ENCODE measurements at regions not wholly inside any gene's neighbourhood (a gene's known extent, or its start where the extent isn't known, plus 50 kb on each side); places are given as distances from the start of the nearest gene placed in this dataset.

DNA sequence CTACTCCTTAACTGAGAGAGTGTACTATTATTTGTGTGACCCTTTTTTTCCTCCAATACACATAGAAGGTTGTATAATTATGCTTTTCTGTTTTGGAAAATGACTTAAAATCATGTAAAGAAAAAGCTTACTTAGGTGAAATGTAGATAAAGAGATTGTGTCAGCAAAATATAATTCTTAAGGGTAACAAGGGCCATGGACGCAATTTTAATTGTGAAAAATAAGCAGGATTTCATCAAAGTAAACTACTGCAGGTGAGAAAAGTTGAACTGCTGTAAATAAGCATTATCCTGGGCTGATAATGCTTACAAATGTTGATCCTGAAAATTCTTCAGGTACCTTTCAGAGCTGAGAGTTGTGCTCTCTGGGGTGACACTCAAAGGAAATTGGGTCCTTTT lies 141.5 kb downstream of the RPIA start:
- no peak for DNase-seq (ENCODE audit: low read depth)

DNA sequence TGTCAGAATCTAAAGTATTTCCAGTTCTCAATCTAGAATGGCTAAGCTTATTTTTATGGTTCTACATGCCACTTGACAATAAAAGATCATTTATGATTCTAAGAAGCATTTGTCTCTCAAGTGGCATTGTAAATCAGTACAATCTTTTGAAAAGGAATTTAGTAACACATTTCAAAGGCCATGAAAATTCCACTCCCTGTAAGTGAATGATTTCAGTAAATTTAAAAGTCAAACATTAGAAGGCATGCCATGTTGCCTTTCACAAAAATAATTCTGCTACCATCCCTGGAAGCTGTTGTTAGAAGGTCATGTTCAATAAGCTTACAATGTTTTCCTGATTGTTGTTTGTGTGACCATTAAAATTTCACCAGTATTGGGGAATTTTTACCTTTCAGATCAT lies 142.9 kb downstream of the RPIA start:
- DNase-seq (ENCODE audit: low read depth) = no peak

DNA sequence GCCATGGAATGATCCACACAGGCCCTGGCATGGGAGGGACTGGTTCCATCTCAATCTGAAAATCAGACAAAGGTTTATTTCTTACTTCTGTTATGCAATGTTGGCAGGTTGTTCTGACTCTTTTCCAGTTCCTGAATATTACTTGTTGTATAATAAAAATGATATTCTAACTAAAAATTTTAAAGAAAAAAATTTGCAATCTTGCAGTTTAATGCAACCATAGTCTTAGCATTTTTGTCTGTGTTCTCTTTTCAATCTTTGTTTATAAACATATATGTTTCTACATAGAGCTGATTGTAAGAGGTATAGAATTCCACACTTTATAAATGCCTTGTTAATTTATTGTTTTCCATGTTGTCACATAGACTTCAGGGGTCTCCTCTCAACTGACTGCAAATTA lies 143.4 kb downstream of the RPIA start:
- no peak for DNase-seq (ENCODE audit: low read depth)

DNA sequence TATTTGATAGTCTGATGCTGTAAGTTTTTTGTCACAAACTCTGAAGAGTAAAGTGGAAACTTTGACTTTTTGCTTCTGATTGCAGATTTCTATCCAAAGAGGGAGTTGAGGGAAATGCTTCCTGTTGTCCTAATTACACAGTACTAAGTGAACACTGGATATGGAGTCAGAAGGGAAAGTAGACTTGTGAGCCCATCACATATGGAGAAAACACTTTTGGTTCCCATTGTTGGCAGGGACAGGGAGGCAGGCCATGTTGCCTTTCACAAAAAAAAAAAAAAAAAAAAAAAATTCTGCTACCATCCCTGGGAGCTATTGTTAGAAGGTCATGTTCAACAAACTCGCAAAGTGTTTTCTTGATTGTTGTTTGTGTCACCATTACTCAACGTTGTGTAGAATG lies 144.3 kb downstream of the RPIA start:
- no peak for DNase-seq (ENCODE audit: low read depth)

DNA sequence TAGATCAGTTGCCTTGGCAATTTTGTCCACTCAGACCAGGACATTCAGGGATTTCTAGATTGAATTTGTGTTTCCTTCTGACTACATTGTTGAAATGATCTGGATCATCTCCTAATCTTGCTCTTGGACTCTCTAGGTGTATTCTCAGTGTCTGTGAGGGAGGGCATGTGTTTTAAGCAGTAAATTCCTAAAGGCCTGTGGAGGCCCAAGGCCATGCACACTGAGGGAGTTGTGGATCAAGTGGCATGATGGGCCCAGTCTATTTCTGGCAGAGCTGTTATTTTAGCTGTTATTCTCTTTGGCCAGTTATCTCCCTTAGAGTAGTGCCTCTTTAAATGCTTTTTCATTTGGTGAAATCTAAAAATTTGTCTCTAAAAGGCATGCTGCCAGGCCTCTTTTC lies 144.9 kb downstream of the RPIA start:
- DNase-seq (ENCODE audit: low read depth) = no peak

DNA sequence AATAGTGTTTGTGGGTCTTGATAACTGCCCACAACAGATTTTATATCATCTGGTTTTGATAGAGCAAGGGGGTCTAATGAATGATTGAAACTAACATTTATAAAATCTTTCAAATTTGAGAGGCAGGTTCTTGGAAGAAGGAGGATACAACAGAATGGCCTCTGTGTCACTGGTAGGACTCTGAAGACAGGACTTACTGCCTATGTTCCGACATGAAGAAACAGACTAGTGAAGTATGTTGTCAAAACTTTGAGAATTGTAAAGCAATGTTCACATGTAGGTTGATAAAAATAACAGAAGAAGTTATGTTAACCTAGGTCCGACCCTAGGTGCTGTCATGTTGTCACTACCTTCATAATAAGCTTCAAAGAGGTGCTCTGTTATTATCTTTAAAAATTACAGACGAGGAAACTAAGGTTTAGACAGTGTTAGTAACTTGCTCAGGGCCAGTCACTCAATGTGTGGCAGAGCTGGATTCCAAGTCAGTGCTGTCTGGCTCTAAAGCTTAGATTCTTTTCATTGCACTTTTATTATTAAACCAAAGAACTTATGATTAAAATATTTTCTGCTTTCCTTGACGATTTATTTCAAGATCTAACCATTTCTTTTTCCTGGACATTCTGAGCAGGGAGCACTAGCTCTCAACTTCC lies 146.2 kb downstream of the RPIA start:
- DNase-seq (ENCODE audit: low read depth) = no peak

DNA sequence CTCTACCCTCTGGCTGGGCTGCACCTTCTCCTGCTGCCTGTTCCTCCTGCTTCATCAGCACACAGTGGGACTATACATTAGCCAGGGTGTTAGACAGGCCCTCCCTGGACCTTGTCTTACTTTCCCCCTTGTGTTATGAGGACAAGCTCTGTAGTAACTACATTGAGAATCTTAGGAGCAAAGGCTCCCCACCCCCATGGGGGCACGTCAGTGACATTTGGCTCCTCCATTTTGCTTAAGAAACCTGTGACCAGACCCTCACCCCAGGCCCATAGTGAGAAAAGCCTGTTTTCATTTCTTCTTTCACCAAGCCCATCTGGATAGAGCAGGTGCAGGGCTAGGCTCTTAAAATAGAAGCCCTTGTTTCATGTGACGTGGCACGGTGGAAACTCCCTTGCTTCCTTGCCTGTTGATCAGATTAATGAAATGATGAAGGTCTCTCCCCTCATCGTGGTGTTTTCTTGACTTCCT lies 146.7 kb downstream of the RPIA start:
- no peak for DNase-seq (ENCODE audit: low read depth)

DNA sequence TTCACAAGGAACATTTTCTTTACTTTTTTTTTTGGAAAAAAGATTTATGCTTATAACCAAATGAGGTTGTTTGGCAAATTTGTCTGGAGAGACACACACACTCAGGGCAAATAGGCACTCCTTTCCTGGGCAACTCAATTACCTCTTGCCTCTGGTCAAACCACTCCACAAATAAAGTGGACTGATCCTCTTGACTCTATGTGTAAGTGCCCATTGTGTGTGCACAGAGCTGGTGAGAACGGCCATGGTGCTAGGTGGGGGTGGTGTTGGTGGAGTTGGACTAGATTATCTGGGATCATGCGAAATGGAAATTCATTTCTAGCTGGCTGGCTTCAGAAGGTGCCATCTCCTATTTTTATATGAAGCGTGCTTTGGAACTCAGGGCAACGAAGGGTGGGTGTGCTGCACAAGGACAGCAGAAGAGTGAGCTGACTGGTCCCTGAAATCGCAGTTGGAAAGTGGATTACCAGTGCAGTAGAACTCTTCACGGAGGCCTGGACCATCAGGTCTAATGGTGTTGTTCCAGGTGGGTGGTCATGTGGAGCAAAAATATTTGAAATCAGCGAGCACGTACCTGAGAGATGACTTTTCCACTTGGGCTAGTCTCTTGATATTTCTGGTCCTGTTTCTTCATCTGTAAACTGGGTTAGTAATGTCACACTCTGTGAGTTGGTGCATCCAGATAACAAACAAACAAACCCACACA lies 149.9 kb downstream of the RPIA start:
- no peak for DNase-seq (ENCODE audit: low read depth)

DNA sequence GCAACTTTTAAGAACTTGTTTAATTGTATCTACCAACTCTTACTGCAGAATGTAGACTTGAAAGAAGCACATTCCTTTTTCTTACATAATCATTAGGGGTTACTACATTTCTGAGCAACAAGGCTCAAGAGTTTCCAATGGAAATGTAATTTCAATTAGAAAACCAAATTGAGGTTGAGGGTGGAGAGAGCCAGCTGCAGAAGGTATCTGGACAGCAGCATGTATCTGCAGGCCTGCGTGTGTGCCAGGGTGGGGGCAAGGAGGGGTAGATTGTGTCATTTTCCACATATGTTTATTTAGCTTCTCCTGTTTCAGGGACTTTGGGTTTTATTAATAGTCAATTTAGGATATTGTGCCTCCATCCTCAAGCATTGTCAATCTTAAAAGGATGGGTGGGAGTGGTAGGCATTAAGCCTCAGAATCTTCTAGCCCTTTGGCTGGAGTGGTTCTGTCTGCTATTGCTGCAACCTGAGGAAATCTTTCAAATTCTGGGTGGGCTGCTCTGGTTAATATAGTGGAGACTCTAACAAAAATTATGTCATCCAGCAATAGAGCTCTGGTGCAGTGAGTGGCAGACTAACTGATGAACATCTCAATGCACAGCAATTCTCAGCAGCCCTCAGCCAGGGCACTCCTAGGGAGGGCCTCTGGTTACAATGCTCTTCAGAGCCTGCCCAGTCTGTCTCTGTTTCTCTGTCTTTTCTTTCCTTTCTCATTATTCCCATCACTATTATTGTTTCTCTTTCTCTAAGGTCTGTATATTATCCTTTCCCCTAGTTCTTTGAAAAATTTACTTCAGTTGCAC lies 151.4 kb downstream of the RPIA start:
- no peak for DNase-seq (ENCODE audit: low read depth)

DNA sequence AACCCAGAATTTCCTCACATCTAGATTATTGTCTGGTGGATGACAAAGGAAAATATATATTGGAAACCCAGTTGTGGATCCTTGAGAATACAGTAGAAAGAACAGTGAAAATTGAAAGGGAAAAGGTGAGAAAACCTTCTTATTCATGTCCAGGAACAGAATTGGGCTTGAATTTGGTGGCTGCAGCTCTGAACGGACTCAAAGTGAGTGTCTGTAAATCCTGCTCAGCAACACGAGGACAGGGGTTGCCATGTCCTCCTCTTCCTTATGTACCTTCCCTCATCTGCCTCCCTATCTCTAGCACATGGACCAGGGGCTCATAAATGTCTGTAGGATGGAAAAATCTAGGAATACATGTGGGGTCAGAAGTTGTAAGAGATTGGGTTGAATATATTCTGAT lies 152.2 kb downstream of the RPIA start:
- DNase-seq (ENCODE audit: low read depth) = no peak

DNA sequence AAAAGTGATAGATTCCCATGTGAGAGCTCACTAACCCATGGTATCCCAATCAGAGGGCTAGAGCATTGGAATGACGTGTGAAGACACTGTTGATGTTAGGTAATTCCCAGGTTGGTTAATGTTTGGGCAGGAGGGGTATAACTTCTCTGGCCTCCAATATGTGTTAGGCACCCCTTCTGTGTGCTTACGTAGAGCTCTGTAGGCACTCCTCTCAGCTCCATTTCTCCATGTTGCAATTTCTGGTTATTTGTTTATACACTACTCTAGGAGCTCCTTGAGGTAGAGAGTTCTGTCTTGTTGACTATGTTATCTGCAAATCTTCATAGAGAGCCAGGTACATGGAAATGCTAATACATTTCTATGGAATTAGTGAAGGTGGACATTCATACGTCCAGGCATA lies 153.5 kb downstream of the RPIA start:
- DNase-seq (ENCODE audit: low read depth) = no peak

DNA sequence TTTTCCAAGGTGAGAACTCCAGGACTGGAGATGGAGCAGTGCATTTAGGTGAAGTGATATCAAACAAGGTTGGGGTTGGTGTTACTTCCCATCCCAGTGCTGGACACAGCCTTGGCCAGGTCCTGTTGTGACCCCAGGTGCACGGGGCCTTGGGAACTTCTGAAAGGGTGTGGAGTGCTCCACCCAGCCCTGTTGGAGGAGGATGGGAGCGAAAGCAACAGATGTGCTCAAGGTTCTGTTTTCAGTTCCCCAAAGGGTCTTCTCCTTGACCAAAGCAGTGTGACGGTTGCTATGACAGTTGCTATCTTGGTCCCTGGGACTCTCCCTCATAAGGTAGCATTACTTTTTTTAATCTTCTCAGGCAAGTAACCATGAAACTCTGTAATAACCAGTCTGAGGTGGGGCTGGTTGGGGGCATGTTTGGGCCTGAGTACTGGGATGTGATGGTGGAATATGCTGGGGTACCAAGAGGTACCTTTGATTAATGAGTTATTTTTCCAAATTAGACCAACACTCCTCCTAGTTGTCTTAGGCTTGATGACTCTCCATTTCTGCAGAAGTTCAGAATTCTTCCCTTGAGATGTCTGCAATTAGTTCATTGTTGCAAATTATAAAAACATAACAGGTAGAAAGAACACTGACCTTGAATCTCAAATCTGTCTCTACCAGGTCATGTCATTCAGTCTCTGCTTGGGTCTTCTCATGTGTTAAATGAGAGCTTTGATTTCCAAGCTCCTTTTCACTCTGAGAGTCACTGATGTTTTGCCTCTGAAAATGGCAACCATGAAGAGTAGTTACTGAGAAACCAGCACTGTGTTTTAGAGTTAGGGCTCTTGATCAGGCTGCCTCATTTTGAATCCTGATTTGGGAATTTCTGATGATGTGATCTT lies 154.5 kb downstream of the RPIA start:
- DNase-seq (ENCODE audit: low read depth) = no peak

DNA sequence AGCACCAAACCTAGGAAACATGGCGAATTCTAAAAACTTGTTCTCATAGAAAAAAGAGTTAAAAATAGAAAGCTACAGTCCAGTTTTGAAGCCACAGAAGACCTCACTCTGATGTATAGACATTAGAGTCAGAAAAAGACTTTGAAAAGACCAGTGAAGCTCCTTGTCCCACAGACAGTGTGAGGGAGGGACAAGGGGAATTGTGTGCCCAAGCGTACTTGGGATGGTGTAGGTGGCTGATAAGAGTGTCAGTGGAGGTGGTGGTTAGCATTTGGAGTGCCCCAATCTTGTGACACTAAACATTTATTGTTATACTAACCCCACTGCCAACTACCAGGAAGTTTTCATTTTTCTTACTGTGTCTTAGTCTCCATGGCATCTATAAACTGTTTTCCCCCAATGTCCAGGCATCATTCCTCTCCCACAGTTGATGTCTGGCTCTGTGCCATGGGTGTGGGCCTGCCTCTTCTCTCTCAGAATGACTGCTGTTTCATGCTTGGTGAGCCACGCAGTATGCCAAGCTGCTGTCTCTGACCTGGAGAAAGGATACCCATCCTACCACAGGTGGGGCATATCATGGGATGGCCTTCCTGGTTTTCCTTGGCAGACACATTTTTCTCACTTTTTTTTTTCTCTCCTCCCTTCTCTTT lies 161.4 kb downstream of the RPIA start:
- no peak for DNase-seq (ENCODE audit: low read depth)

DNA sequence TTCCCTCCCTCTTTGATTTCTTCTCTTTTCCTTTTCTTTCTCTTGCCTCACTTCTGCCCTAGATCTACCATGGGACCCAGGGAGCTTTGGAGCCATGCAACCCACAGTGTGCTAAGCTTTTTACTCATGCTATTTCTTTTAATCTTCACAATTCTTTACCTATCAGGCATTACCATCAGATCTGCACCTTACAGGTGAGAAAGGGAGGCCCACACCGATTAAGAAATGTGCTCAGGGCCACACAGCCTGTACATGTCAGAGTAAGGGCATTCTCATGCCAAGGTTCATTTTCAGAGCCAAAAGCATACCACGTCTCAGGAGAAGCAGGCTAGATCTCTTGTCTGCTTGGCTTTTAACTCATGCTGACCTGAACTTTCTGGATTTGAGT lies 161.9 kb downstream of the RPIA start:
- no peak for DNase-seq (ENCODE audit: low read depth)

DNA sequence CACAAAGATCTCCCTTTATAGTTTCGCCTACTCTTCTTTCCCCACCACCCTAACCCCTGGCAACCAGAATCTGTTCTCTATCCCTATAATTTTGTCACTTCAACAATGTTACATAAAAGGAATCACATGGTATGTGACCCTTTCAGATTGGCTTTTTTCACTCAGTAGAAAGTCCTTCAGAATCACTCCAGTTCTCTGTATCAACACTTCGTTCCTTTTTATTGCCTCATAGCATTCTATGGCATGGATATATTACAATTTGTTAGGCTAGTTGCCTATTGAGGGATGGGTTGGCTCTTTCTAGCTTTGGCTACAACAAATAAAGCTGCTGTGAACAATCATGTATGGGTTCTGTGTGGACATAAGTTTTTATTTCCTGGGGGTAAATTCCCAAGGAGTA lies 163.1 kb downstream of the RPIA start:
- no peak for DNase-seq (ENCODE audit: low read depth)

DNA sequence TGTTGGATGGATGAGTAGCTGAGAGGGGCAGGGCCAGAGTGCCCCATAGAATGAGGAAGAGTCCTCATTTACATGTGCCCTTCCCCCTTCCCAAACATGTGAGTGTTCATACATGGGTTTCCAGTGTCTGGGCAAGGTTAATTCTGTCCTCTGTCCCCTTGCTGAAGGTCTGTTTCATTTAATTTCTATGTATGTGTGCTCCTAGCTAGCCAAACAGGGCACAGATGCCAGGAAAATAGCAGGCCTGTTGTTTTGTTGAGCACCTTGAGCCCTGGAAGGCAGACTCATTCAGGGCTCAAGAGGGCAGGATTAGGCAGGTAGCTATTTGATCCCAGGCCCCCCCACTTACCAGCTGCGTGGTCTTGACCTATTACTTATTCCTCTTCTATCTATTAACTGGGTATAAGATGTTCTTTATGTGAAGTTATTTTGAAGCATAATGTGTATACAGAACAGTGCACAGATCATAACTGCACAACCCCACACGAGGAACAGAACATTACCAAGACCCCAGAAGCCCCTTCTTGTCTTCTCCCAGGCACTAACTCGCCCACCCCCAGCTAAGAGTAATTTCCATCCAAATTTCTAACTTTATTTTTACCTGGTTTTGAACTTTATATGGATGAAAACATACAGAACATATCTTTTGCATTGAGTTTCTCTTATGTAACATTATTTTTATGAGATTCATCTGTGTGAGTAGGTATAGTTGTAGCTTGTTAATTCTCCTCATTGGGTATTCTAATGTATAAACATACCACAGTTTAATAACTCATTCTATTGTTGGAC lies 164.3 kb downstream of the RPIA start:
- DNase-seq (ENCODE audit: low read depth) = no peak

DNA sequence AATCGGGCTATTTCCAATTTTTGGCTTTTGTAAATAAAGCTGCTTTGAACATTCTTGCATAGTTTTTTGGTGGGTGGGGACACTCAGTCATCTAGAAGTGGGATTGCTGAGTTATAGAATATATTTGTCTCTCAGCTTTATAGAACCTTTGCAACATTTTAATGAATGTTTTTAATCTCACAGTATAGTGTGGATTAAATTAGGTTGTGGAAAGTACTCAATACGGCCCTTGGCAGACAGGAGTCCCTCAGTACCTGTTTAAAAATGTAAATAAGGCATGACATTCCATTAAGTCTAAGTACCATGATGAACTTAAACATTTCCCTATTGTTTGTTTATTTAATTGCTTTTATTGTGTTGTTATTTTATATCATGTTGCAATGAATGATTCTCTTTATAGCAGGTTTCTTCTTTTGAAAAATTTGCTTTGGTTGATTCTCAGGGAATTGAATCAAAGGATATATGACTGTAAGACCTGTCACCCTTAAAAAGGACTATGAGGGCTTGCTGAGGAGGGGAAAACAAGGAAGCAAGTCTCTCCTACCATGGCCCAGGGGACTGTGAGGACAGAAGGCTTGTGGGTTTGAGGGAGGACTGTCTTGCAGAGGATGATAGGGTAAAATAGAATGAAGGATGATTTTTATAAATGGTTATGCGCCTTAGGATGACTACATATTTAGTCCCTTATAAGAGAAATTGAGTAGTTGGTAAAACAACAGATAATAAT lies 165.1 kb downstream of the RPIA start:
- no peak for DNase-seq (ENCODE audit: low read depth)

DNA sequence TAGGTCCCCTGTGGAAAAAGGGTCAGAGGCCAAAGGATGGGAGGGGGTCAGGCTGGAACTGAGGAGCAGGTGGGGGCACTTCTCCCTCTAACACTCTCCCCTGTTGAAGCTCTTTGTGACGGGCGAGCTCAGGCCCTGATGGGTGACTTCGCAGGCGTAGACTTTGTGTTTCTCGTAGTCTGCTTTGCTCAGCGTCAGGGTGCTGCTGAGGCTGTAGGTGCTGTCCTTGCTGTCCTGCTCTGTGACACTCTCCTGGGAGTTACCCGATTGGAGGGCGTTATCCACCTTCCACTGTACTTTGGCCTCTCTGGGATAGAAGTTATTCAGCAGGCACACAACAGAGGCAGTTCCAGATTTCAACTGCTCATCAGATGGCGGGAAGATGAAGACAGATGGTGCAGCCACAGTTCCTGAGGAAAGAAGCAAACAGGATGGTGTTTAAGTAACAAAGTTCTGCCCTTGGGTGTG lies 165.8 kb downstream of the RPIA start:
- DNase-seq (ENCODE audit: low read depth) = no peak

DNA sequence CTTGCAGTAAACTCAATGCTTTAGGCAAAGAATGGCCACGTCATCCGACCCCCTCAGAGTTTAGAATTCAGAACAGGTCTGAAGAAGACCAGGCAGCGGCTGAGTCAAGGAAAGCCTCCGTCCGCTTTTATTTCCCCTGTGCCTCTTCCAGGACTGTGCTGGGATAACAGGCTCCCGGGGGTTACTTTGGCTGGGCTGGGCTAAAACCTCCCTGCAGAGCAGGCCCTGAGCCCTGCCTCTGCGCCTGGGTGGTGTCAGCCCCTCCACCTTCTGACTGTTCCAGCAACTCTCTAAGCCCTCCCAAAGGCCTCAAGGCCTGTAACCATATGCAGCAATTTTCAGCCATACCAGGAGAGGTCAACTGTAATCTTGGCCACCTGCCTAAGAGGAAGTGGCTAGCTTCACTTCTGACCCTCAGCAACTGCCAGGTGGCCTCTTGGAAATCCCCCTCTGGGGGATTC lies 166.5 kb downstream of the RPIA start:
- no peak for DNase-seq (ENCODE audit: low read depth)

DNA sequence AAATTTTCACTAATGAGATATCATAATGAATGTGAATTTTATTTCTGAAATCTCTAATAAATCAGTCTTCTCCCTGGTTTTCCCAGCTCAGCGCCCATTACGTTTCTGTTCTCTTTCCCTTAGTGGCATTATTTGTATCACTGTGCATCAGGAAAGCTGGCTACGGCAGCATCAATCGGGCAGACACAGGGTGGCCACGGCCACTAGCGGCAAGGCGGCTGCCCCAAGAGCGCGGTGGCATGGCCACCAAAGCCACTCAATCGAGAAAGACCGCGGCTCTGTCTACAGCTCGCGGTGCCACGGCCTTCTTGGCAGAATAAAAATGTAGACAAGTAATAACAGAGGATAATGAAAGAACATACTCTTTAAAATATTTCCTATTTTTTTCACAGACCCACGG lies 168.0 kb downstream of the RPIA start:
- no peak for DNase-seq (ENCODE audit: low read depth)

Data from non-pigmented ciliary epithelial cell (primary cell).